GM10266 (cell line): ENCODE measurements at regions not wholly inside any gene's neighbourhood (a gene's known extent, or its start where the extent isn't known, plus 50 kb on each side); places are given as distances from the start of the nearest gene placed in this dataset.

ENCODE experiments used
- DNase-seq: peaks from one replicate; pipeline ENCODE4 v3.0.0; 2012; ENCODE audit errors: extremely low spot score
- CTCF ChIP-seq: IDR thresholded peaks from 2 replicates; pipeline ENCODE4 v1.5.1; 2012; ENCODE audit warnings: mild to moderate bottlenecking, low read depth; ENCODE audit not compliant: control insufficient read depth, insufficient read depth; ENCODE audit errors: missing control alignments

GRCh38 chr18:41269294-41269693 is 685.7 kb upstream of the PIK3C3 start:
- TF ChIP-seq CTCF: no peak
- DNase-seq: no peak

- no peak for TF ChIP-seq CTCF
- no peak for DNase-seq
Measured at GRCh38 chr18:41268271-41268670, 686.8 kb upstream of the PIK3C3 start.

GRCh38 chr18:41266616-41267015 is 688.4 kb upstream of the PIK3C3 start:
- DNase-seq: no peak
- TF ChIP-seq CTCF: no peak

- no peak for TF ChIP-seq CTCF
- no peak for DNase-seq
Measured at GRCh38 chr18:41266204-41266603, 688.8 kb upstream of the PIK3C3 start.

GRCh38 chr18:41265047-41265446 is 690.0 kb upstream of the PIK3C3 start:
- no peak for TF ChIP-seq CTCF
- no peak for DNase-seq

GRCh38 chr18:41263956-41264355 is 691.1 kb upstream of the PIK3C3 start:
- no peak for DNase-seq
- TF ChIP-seq CTCF: no peak

- no peak for TF ChIP-seq CTCF
- no peak for DNase-seq
Measured at GRCh38 chr18:41262688-41263087, 692.3 kb upstream of the PIK3C3 start.

GRCh38 chr18:41244591-41245037 is 710.4 kb upstream of the PIK3C3 start:
- TF ChIP-seq CTCF: no peak
- no peak for DNase-seq
